ENCODE measurements at regions not wholly inside any gene's neighbourhood (a gene's known extent, or its start where the extent isn't known, plus 50 kb on each side); places are given as distances from the start of the nearest gene placed in this dataset.

- H3K4me3 Mint-ChIP-seq, result no peak overlapping the region
Observed at GRCh38 chr12:105843986-105844760, 294.6 kb downstream of the NUAK1 start.

GRCh38 chr12:105846331-105846730 lies 292.4 kb downstream of the NUAK1 start:
- no peak overlapping the region for H3K27ac Mint-ChIP-seq
- POLR2A ChIA-PET, result no interaction called here
- peaks cover 1% of the 10 kb centered on the region for H3K9me3 Mint-ChIP-seq
- H3K4me1 Mint-ChIP-seq, result no peaks in the 10 kb centered on the region
- no peak for DNase-seq
- no peaks in the 10 kb centered on the region for H3K27me3 Mint-ChIP-seq
- ATAC-seq (ENCODE audit: low read depth), result no peak
- no peaks in the 10 kb centered on the region for H3K36me3 Mint-ChIP-seq
- no peak overlapping the region for H3K4me3 Mint-ChIP-seq

More at GRCh38 chr12:105843986-105844760, 294.6 kb downstream of the NUAK1 start:
- H3K27me3 Mint-ChIP-seq, result no peaks in the 10 kb centered on the region
- H3K36me3 Mint-ChIP-seq, result no peaks in the 10 kb centered on the region
- H3K9me3 Mint-ChIP-seq, result peaks cover 1% of the 10 kb centered on the region
- ATAC-seq (ENCODE audit: low read depth) (no peak), DNase-seq (no peak)
- H3K27ac Mint-ChIP-seq, result no peak overlapping the region
- POLR2A ChIA-PET, result no interaction called here
- no peaks in the 10 kb centered on the region for H3K4me1 Mint-ChIP-seq

- POLR2A ChIA-PET, result no interaction called here
- Mint-ChIP-seq H3K27ac (no peak overlapping the region), H3K9me3 (peaks cover 1% of the 10 kb centered on the region), H3K36me3 (no peaks in the 10 kb centered on the region), H3K4me1 (no peaks in the 10 kb centered on the region), H3K4me3 (no peak overlapping the region), H3K27me3 (no peaks in the 10 kb centered on the region)
- no peak for ATAC-seq (ENCODE audit: low read depth)
- DNase-seq, result no peak
Observed at GRCh38 chr12:105847068-105847467, 291.7 kb downstream of the NUAK1 start.

- Mint-ChIP-seq H3K4me3 (no peak overlapping the region), H3K27me3 (no peaks in the 10 kb centered on the region), H3K36me3 (no peaks in the 10 kb centered on the region), H3K9me3 (peaks cover 1% of the 10 kb centered on the region), H3K27ac (no peak overlapping the region), H3K4me1 (no peaks in the 10 kb centered on the region)
- POLR2A ChIA-PET, result no interaction called here
- ATAC-seq (ENCODE audit: low read depth) (no peak), DNase-seq (no peak)
Observed at GRCh38 chr12:105848286-105848685, 290.5 kb downstream of the NUAK1 start.

GRCh38 chr12:105850103-105850968 lies 288.4 kb downstream of the NUAK1 start:
- ATAC-seq (ENCODE audit: low read depth), result no peak
- DNase-seq, result no peak
- POLR2A ChIA-PET, result no interaction called here
- Mint-ChIP-seq H3K4me1 (no peaks in the 10 kb centered on the region), H3K27me3 (no peaks in the 10 kb centered on the region), H3K4me3 (no peak overlapping the region), H3K9me3 (no peaks in the 10 kb centered on the region), H3K36me3 (no peaks in the 10 kb centered on the region), H3K27ac (no peak overlapping the region)

- ATAC-seq (ENCODE audit: low read depth) (no peak), DNase-seq (no peak)
- Mint-ChIP-seq H3K27me3 (no peaks in the 10 kb centered on the region), H3K36me3 (no peaks in the 10 kb centered on the region), H3K4me1 (no peaks in the 10 kb centered on the region), H3K9me3 (no peaks in the 10 kb centered on the region), H3K27ac (no peak overlapping the region), H3K4me3 (no peak overlapping the region)
- POLR2A ChIA-PET, result no interaction called here
Observed at GRCh38 chr12:105852496-105852895, 286.3 kb downstream of the NUAK1 start.

GRCh38 chr12:105852951-105853350 lies 285.8 kb downstream of the NUAK1 start:
- H3K4me3 Mint-ChIP-seq, result no peak overlapping the region
- no peaks in the 10 kb centered on the region for H3K27me3 Mint-ChIP-seq
- no peaks in the 10 kb centered on the region for H3K36me3 Mint-ChIP-seq
- DNase-seq, result no peak
- no peaks in the 10 kb centered on the region for H3K9me3 Mint-ChIP-seq
- POLR2A ChIA-PET, result no interaction called here
- H3K27ac Mint-ChIP-seq, result no peak overlapping the region
- no peaks in the 10 kb centered on the region for H3K4me1 Mint-ChIP-seq
- no peak for ATAC-seq (ENCODE audit: low read depth)

GRCh38 chr12:105854071-105854470 lies 284.7 kb downstream of the NUAK1 start:
- Mint-ChIP-seq H3K36me3 (no peaks in the 10 kb centered on the region), H3K4me3 (no peak overlapping the region), H3K4me1 (no peaks in the 10 kb centered on the region), H3K27ac (no peak overlapping the region), H3K27me3 (no peaks in the 10 kb centered on the region), H3K9me3 (no peaks in the 10 kb centered on the region)
- POLR2A ChIA-PET, result no interaction called here
- DNase-seq (no peak), ATAC-seq (ENCODE audit: low read depth) (no peak)

GRCh38 chr12:105855361-105856047 lies 283.2 kb downstream of the NUAK1 start:
- no peak for DNase-seq
- H3K27me3 Mint-ChIP-seq, result peaks cover under 1% of the 10 kb centered on the region
- H3K36me3 Mint-ChIP-seq, result no peaks in the 10 kb centered on the region
- H3K4me3 Mint-ChIP-seq, result no peak overlapping the region
- POLR2A ChIA-PET, result no interaction called here
- no peak overlapping the region for H3K27ac Mint-ChIP-seq
- no peaks in the 10 kb centered on the region for H3K9me3 Mint-ChIP-seq
- no peaks in the 10 kb centered on the region for H3K4me1 Mint-ChIP-seq
- no peak for ATAC-seq (ENCODE audit: low read depth)

- Mint-ChIP-seq H3K36me3 (no peaks in the 10 kb centered on the region), H3K4me1 (no peaks in the 10 kb centered on the region), H3K9me3 (no peaks in the 10 kb centered on the region), H3K27ac (no peak overlapping the region), H3K27me3 (peaks cover 2% of the 10 kb centered on the region), H3K4me3 (no peak overlapping the region)
- no peak for DNase-seq
- ATAC-seq (ENCODE audit: low read depth), result no peak
- POLR2A ChIA-PET, result no interaction called here
Observed at GRCh38 chr12:105856048-105856405, 282.7 kb downstream of the NUAK1 start.

GRCh38 chr12:105858981-105859710 lies 279.6 kb downstream of the NUAK1 start:
- ATAC-seq (ENCODE audit: low read depth) (no peak), DNase-seq (no peak)
- H3K9me3 Mint-ChIP-seq, result peaks cover 3% of the 10 kb centered on the region
- POLR2A ChIA-PET, result no interaction called here
- H3K27ac Mint-ChIP-seq, result no peak overlapping the region
- H3K4me3 Mint-ChIP-seq, result no peak overlapping the region
- H3K27me3 Mint-ChIP-seq, result peaks cover 2% of the 10 kb centered on the region
- H3K4me1 Mint-ChIP-seq, result no peaks in the 10 kb centered on the region
- no peaks in the 10 kb centered on the region for H3K36me3 Mint-ChIP-seq

- DNase-seq (no peak), ATAC-seq (ENCODE audit: low read depth) (no peak)
- Mint-ChIP-seq H3K36me3 (no peaks in the 10 kb centered on the region), H3K4me3 (no peak overlapping the region), H3K27ac (no peak overlapping the region), H3K4me1 (no peaks in the 10 kb centered on the region), H3K27me3 (peaks cover 2% of the 10 kb centered on the region), H3K9me3 (peaks cover 3% of the 10 kb centered on the region)
- POLR2A ChIA-PET, result no interaction called here
Observed at GRCh38 chr12:105860561-105861207, 278.1 kb downstream of the NUAK1 start.

- H3K36me3 Mint-ChIP-seq, result no peaks in the 10 kb centered on the region
- peaks cover 2% of the 10 kb centered on the region for H3K27me3 Mint-ChIP-seq
- no peaks in the 10 kb centered on the region for H3K4me1 Mint-ChIP-seq
- no peak overlapping the region for H3K4me3 Mint-ChIP-seq
- no peak overlapping the region for H3K27ac Mint-ChIP-seq
- POLR2A ChIA-PET, result no interaction called here
- DNase-seq (no peak), ATAC-seq (ENCODE audit: low read depth) (no peak)
- H3K9me3 Mint-ChIP-seq, result peaks cover 3% of the 10 kb centered on the region
Observed at GRCh38 chr12:105861227-105861626, 277.5 kb downstream of the NUAK1 start.
